ENCODE measurements at regions not wholly inside any gene's neighbourhood (a gene's known extent, or its start where the extent isn't known, plus 50 kb on each side); places are given as distances from the start of the nearest gene placed in this dataset.

DNA sequence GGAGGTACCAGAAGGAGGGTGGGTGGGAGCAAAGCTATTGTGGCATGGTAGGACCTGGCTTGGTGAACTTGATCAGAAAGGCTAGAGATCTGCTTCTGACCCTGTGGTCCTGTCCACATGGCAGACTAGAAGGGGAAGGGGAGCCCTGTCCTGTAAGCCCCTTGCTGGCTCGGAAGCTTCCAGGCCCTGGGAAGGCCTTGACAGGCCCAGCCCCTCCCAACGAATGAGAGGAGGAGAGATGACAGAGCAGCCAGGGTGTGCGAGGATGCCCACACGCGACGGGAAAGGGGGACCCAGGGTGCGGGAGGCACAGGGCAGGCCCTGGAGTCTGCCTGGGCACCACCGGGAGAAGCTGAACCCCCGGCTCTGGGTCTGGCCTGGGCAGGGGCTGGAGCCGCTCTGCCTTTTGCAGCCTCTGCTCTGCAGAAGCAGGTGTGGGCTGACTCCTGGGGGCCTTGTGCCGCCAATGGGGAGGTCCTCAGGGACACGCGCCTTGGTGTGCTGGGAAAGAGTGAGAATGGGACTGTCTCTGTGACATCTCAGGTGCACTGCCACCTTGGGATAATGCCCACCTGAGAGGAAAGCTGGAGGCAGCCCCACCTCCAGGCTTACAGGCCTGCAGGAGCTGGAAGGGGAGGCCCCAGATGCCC, 1447.5 kb downstream of the BRD1 start:
- no peak for TF ChIP-seq ZNF232 (CRISPR knock-in tag; IDR thresholded peaks at IDR 0.05; ENCODE audit: borderline replicate concordance)
- no peak for TF ChIP-seq POLR2AphosphoS5 (IDR thresholded peaks at IDR 0.05; ENCODE audit: low read depth, low read length)
- no peak for TF ChIP-seq U2AF2 (IDR thresholded peaks at IDR 0.05; ENCODE audit: low read depth, low read length)
- TF ChIP-seq, protein P1, sequence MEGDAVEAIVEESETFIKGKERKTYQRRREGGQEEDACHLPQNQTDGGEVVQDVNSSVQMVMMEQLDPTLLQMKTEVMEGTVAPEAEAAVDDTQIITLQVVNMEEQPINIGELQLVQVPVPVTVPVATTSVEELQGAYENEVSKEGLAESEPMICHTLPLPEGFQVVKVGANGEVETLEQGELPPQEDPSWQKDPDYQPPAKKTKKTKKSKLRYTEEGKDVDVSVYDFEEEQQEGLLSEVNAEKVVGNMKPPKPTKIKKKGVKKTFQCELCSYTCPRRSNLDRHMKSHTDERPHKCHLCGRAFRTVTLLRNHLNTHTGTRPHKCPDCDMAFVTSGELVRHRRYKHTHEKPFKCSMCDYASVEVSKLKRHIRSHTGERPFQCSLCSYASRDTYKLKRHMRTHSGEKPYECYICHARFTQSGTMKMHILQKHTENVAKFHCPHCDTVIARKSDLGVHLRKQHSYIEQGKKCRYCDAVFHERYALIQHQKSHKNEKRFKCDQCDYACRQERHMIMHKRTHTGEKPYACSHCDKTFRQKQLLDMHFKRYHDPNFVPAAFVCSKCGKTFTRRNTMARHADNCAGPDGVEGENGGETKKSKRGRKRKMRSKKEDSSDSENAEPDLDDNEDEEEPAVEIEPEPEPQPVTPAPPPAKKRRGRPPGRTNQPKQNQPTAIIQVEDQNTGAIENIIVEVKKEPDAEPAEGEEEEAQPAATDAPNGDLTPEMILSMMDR (CRISPR knock-in tag; IDR thresholded peaks at IDR 0.05), result no peak
- TF ChIP-seq NR2C2 (CRISPR knock-in tag; IDR thresholded peaks at IDR 0.05; ENCODE audit: borderline replicate concordance), result no peak
- TF ChIP-seq HIVEP1 (CRISPR knock-in tag; IDR thresholded peaks at IDR 0.05), result no peak
- no peak for TF ChIP-seq NFIC (IDR thresholded peaks at IDR 0.05; ENCODE audit: low read length)
- no peak for TF ChIP-seq EHMT2 (IDR thresholded peaks at IDR 0.05; ENCODE audit: borderline replicate concordance, low read depth, low read length)
- TF ChIP-seq BHLHE40 (IDR thresholded peaks at IDR 0.05; ENCODE audit: low read length), result no peak
- TF ChIP-seq POLR2A (IDR thresholded peaks at IDR 0.05; ENCODE audit: insufficient read depth in 1 of 2, low read depth in 2 of 2, low read length in 2 of 2), result no peak
- TF ChIP-seq, protein P2, sequence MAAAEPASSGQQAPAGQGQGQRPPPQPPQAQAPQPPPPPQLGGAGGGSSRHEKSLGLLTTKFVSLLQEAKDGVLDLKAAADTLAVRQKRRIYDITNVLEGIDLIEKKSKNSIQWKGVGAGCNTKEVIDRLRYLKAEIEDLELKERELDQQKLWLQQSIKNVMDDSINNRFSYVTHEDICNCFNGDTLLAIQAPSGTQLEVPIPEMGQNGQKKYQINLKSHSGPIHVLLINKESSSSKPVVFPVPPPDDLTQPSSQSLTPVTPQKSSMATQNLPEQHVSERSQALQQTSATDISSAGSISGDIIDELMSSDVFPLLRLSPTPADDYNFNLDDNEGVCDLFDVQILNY (CRISPR knock-in tag; conservative IDR thresholded peaks at IDR 0.05), result no peak

All from HepG2 (cell line).